Uterus (tissue), 2 donors: ENCODE measurements at regions not wholly inside any gene's neighbourhood (a gene's known extent, or its start where the extent isn't known, plus 50 kb on each side); places are given as distances from the start of the nearest gene placed in this dataset.

Experiments used
- CTCF ChIP-seq, 4 experiments: fragments of 200-600 bp in 2 of 4; fragments of 450-650 bp in 2 of 4; sonication (generic) in 2 of 4; IDR thresholded peaks; one replicate each; pipeline ENCODE4 v1.5.1; 2016 to 2019; ENCODE audit warnings: antibody characterized with exemption in 4 of 4, mild to moderate bottlenecking in 2 of 4, moderate library complexity in 1 of 4
- POLR2A ChIP-seq, 2 donors: fragments of 450-650 bp; IDR thresholded peaks; one replicate each; pipeline ENCODE4 v1.6.1; 2016; ENCODE audit warnings: antibody characterized with exemption in 2 of 2, mild to moderate bottlenecking in 1 of 2, moderate library complexity in 1 of 2

GRCh38 chr3:159866201-159866746 lies 122.4 kb upstream of the IL12A start:
- no peak for TF ChIP-seq CTCF (IDR thresholded peaks at IDR 0.05)
- TF ChIP-seq POLR2A (IDR thresholded peaks at IDR 0.05), result no peak
